B cell (primary cell): ENCODE measurements at regions not wholly inside any gene's neighbourhood (a gene's known extent, or its start where the extent isn't known, plus 50 kb on each side); places are given as distances from the start of the nearest gene placed in this dataset.

ENCODE experiments used
- ATAC-seq: fragments of 200-7000 bp; cut with Tn5 transposase; one replicate; pipeline ENCODE4 v1.10.0; 2021; ENCODE audit warnings: low read depth, mild to moderate bottlenecking, moderate number of reproducible peaks, moderate library complexity
- CTCF ChIA-PET: fragments of 350-600 bp; sonication (Branson Sonifier 250); formaldehyde crosslinking; loops from one replicate; lab custom pipeline; 2021; ENCODE audit warnings: antibody characterized with exemption, inconsistent platforms; lab: Charles Lee
- POLR2A ChIA-PET: fragments of 350-600 bp; sonication (Branson Sonifier 250); formaldehyde crosslinking; loops from one replicate; lab custom pipeline; 2021; ENCODE audit warnings: antibody characterized with exemption; lab: Charles Lee
- DNase-seq: peaks from one replicate; pipeline ENCODE4 v3.0.0; 2013
- H2AFZ ChIP-seq: 2 replicates; pipeline ENCODE4 v1.6.1; 2012; ENCODE audit warnings: mild to moderate bottlenecking, low read depth, low read length; ENCODE audit not compliant: insufficient read depth, poor library complexity, severe bottlenecking
- H3K27ac ChIP-seq, 2 donors: 1 replicate in 1 of 2; 2 replicates in 1 of 2; pipeline ENCODE4 v1.5.1; 2012 to 2013; ENCODE audit warnings: low read length in 2 of 2, mild to moderate bottlenecking in 2 of 2, moderate library complexity in 1 of 2
- H3K27me3 ChIP-seq, 4 experiments: fragments of 200-600 bp in 1 of 4; sonication (generic) in 1 of 4; replicated peaks in 1 of 4; 1 replicate in 2 of 4; 2 replicates in 2 of 4; pipeline versions ENCODE4 v1.6.1 to v1.7.0; 2013 to 2016; ENCODE audit warnings: low read length in 3 of 4, mild to moderate bottlenecking in 2 of 4, mixed read lengths in 1 of 4, moderate library complexity in 1 of 4; ENCODE audit not compliant: insufficient read depth in 4 of 4, control insufficient read depth in 3 of 4; ENCODE audit errors: control extremely low read depth in 1 of 4
- H3K36me3 ChIP-seq, 2 experiments: replicated peaks in 1 of 2; 1 replicate in 1 of 2; 2 replicates in 1 of 2; pipeline versions ENCODE4 v1.6.1 to v1.7.1; 2013; ENCODE audit warnings: low read length in 1 of 2; ENCODE audit not compliant: insufficient read depth in 2 of 2, control insufficient read depth in 1 of 2; ENCODE audit errors: control extremely low read depth in 1 of 2, extremely low read depth in 1 of 2
- H3K4me1 ChIP-seq, 2 donors: fragments of 200-600 bp in 1 of 2; sonication (generic) in 1 of 2; 1 replicate in 1 of 2; 2 replicates in 1 of 2; pipeline versions ENCODE4 v1.5.1 to v1.6.1; 2013 to 2017; ENCODE audit warnings: low read length in 2 of 2; ENCODE audit not compliant: control insufficient read depth in 2 of 2, insufficient read depth in 2 of 2
- H3K4me2 ChIP-seq: replicated peaks from 2 replicates; pipeline ENCODE3; 2012; ENCODE audit warnings: mild to moderate bottlenecking, low read depth, low read length; ENCODE audit not compliant: poor library complexity, severe bottlenecking
- H3K4me3 ChIP-seq, 5 experiments: fragments of 200-600 bp in 1 of 5; sonication (generic) in 1 of 5; 1 replicate in 3 of 5; 2 replicates in 2 of 5; pipeline versions ENCODE4 v1.5.1 to v1.7.0; 2011 to 2016; ENCODE audit warnings: low read length in 4 of 5, mild to moderate bottlenecking in 4 of 5, low read depth in 2 of 5, control low read depth in 1 of 5, moderate library complexity in 1 of 5; ENCODE audit not compliant: insufficient read depth in 1 of 5; ENCODE audit errors: control extremely low read depth in 1 of 5, extremely low read depth in 1 of 5
- H3K79me2 ChIP-seq: fragments of 200-600 bp; sonication (generic); one replicate; pipeline ENCODE4 v1.6.0; 2016; ENCODE audit warnings: low read length; ENCODE audit not compliant: control insufficient read depth, insufficient read depth
- H3K9ac ChIP-seq: fragments of 200-600 bp; sonication (generic); 2 replicates; pipeline ENCODE4 v1.6.1; 2017; ENCODE audit warnings: mild to moderate bottlenecking, low read length, moderate library complexity
- H3K9me3 ChIP-seq, 3 donors: one replicate each; pipeline versions ENCODE4 v1.6.1 to v1.7.1; 2013; ENCODE audit warnings: low read length in 2 of 3; ENCODE audit not compliant: control insufficient read depth in 2 of 3, insufficient read depth in 1 of 3; ENCODE audit errors: control extremely low read depth in 1 of 3
- H4K20me1 ChIP-seq: 2 replicates; pipeline ENCODE4 v1.6.0; 2012; ENCODE audit warnings: mild to moderate bottlenecking, low read length; ENCODE audit not compliant: insufficient read depth, control insufficient read depth, poor library complexity, severe bottlenecking
- H3K27ac Mint-ChIP-seq: one replicate; pipeline ENCODE4 v1.8.0; 2021; ENCODE audit warnings: mixed read lengths
- H3K27me3 Mint-ChIP-seq: one replicate; pipeline ENCODE4 v1.8.0; 2021; ENCODE audit warnings: mixed read lengths
- H3K4me1 Mint-ChIP-seq: one replicate; pipeline ENCODE4 v1.8.0; 2021; ENCODE audit warnings: mixed read lengths
- H3K4me3 Mint-ChIP-seq: one replicate; pipeline ENCODE4 v1.8.0; 2021; ENCODE audit warnings: mixed read lengths
- H3K9me3 Mint-ChIP-seq: one replicate; pipeline ENCODE4 v1.8.0; 2022; ENCODE audit warnings: mixed read lengths; ENCODE audit not compliant: insufficient read depth
- EZH2 ChIP-seq: IDR thresholded peaks from 2 replicates; pipeline ENCODE4 v1.6.1; 2012; ENCODE audit warnings: borderline replicate concordance, low read depth, mild to moderate bottlenecking, moderate library complexity, low read length; ENCODE audit not compliant: insufficient read depth, poor library complexity, severe bottlenecking
- WGBS: methylation state at CpG from one replicate; pipeline ENCODE4 v1.1.5; 2013; ENCODE audit warnings: missing lambda C conversion rate; ENCODE audit not compliant: insufficient coverage; 5-methylcytosine and 5-hydroxymethylcytosine counted together
- intact Hi-C: fragments of 100-400 bp; cut with micrococcal nuclease; formaldehyde crosslinking; loops from one replicate; pipeline ENCODE4 v1.10.0; 2022
- TF ChIP-seq, protein P1 (sequence below): fragments of 200-600 bp; IDR thresholded peaks from one replicate; pipeline ENCODE4 v1.8.0; 2022; ENCODE audit warnings: antibody characterized with exemption, mild to moderate bottlenecking

DNA sequence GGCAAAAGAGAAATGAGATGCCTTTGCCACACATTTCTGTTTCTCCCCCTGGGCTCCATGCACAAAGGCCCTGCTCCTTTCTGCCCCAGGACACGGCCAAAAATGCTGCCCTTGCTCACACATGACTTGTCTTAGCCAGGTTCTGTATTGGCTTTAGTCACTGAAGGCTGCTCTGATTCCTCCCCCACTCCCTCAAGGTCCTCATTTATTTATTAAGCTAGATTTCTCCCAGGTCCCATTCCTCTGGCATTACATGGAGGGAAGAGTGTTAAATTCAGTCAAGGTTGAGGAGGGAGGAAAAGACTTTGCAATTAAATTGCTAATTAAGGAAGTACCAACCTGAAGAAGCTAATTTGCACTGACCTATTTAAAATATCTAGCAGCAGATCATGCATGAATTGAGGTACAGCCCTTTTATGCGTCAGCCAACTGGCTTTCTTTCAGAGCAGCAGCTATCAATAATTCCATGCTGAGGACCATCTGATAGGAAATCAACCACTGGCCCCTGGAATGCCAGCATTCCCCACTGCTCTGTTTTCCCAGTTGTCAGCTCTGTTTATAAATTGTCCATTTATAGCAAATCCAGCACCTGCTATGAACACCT lies 81.2 kb upstream of the MAP3K1 start:
- intact Hi-C loops = loop anchor here (1.0 to 2.0 kb wide), 2 partner anchors 30 to 85 kb away; no protein-coding TSS in a partner anchor
- 10% methylated on average over 2 of the region's 2 CpGs for WGBS
- Histone ChIP-seq H4K20me1 (no peaks in the 10 kb centered on the region), H3K9me3 (no peaks in the 10 kb centered on the region), H3K27me3 (no peaks in the 10 kb centered on the region), H3K4me1 (peaks cover 80 to 82% of the 10 kb centered on the region in 2 donors), H3K4me3 (peak overlapping the region in 3 of 5 experiments; percentile 12 to 36 (median 20)), H3K79me2 (peaks cover 9% of the 10 kb centered on the region), H3K36me3 (no peaks in the 10 kb centered on the region), H2AFZ (no peak overlapping the region), H3K4me2 (peak overlapping the region; percentile 67), H3K27ac (peak overlapping the region; percentile 79 to 91), H3K9ac (peak overlapping the region; percentile 45)
- CTCF ChIA-PET = interaction anchor here (0.8 to 1.2 kb wide), 6 partner anchors 11 to 465 kb away, joined by 3 read pairs; no protein-coding TSS in a partner anchor
- TF ChIP-seq, protein P1, sequence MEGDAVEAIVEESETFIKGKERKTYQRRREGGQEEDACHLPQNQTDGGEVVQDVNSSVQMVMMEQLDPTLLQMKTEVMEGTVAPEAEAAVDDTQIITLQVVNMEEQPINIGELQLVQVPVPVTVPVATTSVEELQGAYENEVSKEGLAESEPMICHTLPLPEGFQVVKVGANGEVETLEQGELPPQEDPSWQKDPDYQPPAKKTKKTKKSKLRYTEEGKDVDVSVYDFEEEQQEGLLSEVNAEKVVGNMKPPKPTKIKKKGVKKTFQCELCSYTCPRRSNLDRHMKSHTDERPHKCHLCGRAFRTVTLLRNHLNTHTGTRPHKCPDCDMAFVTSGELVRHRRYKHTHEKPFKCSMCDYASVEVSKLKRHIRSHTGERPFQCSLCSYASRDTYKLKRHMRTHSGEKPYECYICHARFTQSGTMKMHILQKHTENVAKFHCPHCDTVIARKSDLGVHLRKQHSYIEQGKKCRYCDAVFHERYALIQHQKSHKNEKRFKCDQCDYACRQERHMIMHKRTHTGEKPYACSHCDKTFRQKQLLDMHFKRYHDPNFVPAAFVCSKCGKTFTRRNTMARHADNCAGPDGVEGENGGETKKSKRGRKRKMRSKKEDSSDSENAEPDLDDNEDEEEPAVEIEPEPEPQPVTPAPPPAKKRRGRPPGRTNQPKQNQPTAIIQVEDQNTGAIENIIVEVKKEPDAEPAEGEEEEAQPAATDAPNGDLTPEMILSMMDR = no peak
- no peak for TF ChIP-seq EZH2
- no peaks in the 10 kb centered on the region for H3K27me3 Mint-ChIP-seq
- POLR2A ChIA-PET = interaction anchor here (0.7 to 2.8 kb wide), 3 partner anchors 21 to 64 kb away, joined by 3 to 5 read pairs (median 4); no protein-coding TSS in a partner anchor
- peak overlapping the region; percentile 66 for H3K4me3 Mint-ChIP-seq
- peak overlapping the region; percentile 62 for H3K27ac Mint-ChIP-seq
- H3K4me1 Mint-ChIP-seq = peaks cover 84% of the 10 kb centered on the region
- no peaks in the 10 kb centered on the region for H3K9me3 Mint-ChIP-seq
- ATAC-seq = peak; percentile 36
- peak; percentile 46 for DNase-seq

GRCh38 chr5:56733580-56733979 lies 81.8 kb upstream of the MAP3K1 start:
- TF ChIP-seq, protein P1 = no peak
- TF ChIP-seq EZH2 = no peak
- H3K27me3 ChIP-seq = no peaks in the 10 kb centered on the region
- WGBS = 0% methylated on average over 1 of the region's 4 CpGs
- H3K27ac ChIP-seq = peak overlapping the region; percentile 79 to 91
- H3K79me2 ChIP-seq = peaks cover 9% of the 10 kb centered on the region
- no peak for DNase-seq
- H3K9me3 ChIP-seq = no peaks in the 10 kb centered on the region
- no peaks in the 10 kb centered on the region for H4K20me1 ChIP-seq
- H2AFZ ChIP-seq = peak overlapping the region; percentile 16
- peak overlapping the region; percentile 45 for H3K9ac ChIP-seq
- H3K4me3 ChIP-seq = peak overlapping the region in 1 of 5 experiments; percentile 36
- intact Hi-C loops = no loop called here
- Mint-ChIP-seq H3K9me3 (no peaks in the 10 kb centered on the region), H3K4me3 (peak overlapping the region; percentile 66), H3K27me3 (no peaks in the 10 kb centered on the region), H3K4me1 (peaks cover 88% of the 10 kb centered on the region), H3K27ac (peak overlapping the region; percentile 62)
- ATAC-seq = no peak
- peaks cover 86 to 88% of the 10 kb centered on the region in 2 donors for H3K4me1 ChIP-seq
- no peaks in the 10 kb centered on the region for H3K36me3 ChIP-seq
- POLR2A ChIA-PET = interaction anchor here (2.8 kb wide), 1 partner anchor 64 kb away, joined by 5 read pairs; no protein-coding TSS in a partner anchor
- CTCF ChIA-PET = interaction anchor here (1.1 to 1.2 kb wide), 2 partner anchors 11 to 42 kb away, joined by 3 read pairs; no protein-coding TSS in a partner anchor
- H3K4me2 ChIP-seq = peak overlapping the region; percentile 67
